Testis (tissue), 2 donors: ENCODE measurements at regions not wholly inside any gene's neighbourhood (a gene's known extent, or its start where the extent isn't known, plus 50 kb on each side); places are given as distances from the start of the nearest gene placed in this dataset.
"Not testable (repeated sequence)": the region's sequence is repeated elsewhere in the genome, so short reads cannot be mapped to it uniquely, and the experiment has no call there.

Source experiments
- DNase-seq: peaks from one replicate; pipeline ENCODE4 v3.0.0-alpha.2; 2019
- H3K27ac ChIP-seq, 2 donors: fragments of 200-600 bp; sonication (generic); one replicate each; pipeline ENCODE4 v1.5.1; 2019
- H3K27me3 ChIP-seq: fragments of 200-600 bp; sonication (generic); one replicate; pipeline ENCODE4 v1.5.1; 2019
- H3K36me3 ChIP-seq: fragments of 200-600 bp; sonication (generic); one replicate; pipeline ENCODE4 v1.5.1; 2017; ENCODE audit warnings: low read depth; ENCODE audit errors: missing control alignments
- H3K4me1 ChIP-seq: fragments of 200-600 bp; sonication (generic); one replicate; pipeline ENCODE4 v1.5.1; 2019
- H3K4me3 ChIP-seq, 2 donors: fragments of 200-600 bp; sonication (generic); one replicate each; pipeline ENCODE4 v1.5.1; 2017 to 2019
- H3K9me3 ChIP-seq: fragments of 200-600 bp; sonication (generic); one replicate; pipeline ENCODE4 v1.5.1; 2017
- CTCF ChIP-seq, 3 experiments: fragments of 450-650 bp in 2 of 3; fragments of 200-600 bp in 1 of 3; sonication (generic) in 1 of 3; IDR thresholded peaks; one replicate each; pipeline ENCODE4 v1.5.1; 2016 to 2019; ENCODE audit warnings: antibody characterized with exemption in 3 of 3, mild to moderate bottlenecking in 2 of 3, moderate library complexity in 1 of 3
- POLR2A ChIP-seq: fragments of 450-650 bp; IDR thresholded peaks from one replicate; pipeline ENCODE4 v1.6.1; 2017; ENCODE audit warnings: antibody characterized with exemption, mild to moderate bottlenecking, moderate library complexity
- WGBS, 2 donors: methylation state at CpG; one replicate each; pipeline ENCODE4 v1.1.5; 2018; 5-methylcytosine and 5-hydroxymethylcytosine counted together
- intact Hi-C: fragments of 100-400 bp; cut with DNase I; formaldehyde crosslinking; loops from one replicate; pipeline ENCODE4 v1.15.1; 2023; ENCODE audit warnings: low total_unique reads

- H3K9me3 ChIP-seq, result no peaks in the 10 kb centered on the region
- no peaks in the 10 kb centered on the region for H3K36me3 ChIP-seq
- DNase-seq, result no peak
- H3K27me3 ChIP-seq, result no peaks in the 10 kb centered on the region
- no peaks in the 10 kb centered on the region for H3K4me1 ChIP-seq
- no peak for TF ChIP-seq CTCF (IDR thresholded peaks at IDR 0.05)
- no peak for TF ChIP-seq POLR2A
- no peak overlapping the region for H3K4me3 ChIP-seq
- H3K27ac ChIP-seq, result no peak overlapping the region
- intact Hi-C loops, result no loop called here
Observed at GRCh38 chr6:121633309-121633708, 197.9 kb downstream of the GJA1 start.

- H3K4me1 ChIP-seq, H3K27me3 ChIP-seq, H3K36me3 ChIP-seq, H3K4me3 ChIP-seq, H3K9me3 ChIP-seq, DNase-seq, intact Hi-C loops, H3K27ac ChIP-seq: not testable (repeated sequence)
- 80 to 90% methylated on average over 2 of the region's 2 CpGs for WGBS, 2 donors
Observed at GRCh38 chr6:121634586-121634985, 199.1 kb downstream of the GJA1 start.

GRCh38 chr6:121635355-121635754, 199.9 kb downstream of the GJA1 start:
- Histone ChIP-seq H3K4me1 (no peaks in the 10 kb centered on the region), H3K4me3 (no peak overlapping the region), H3K9me3 (no peaks in the 10 kb centered on the region), H3K27me3 (no peaks in the 10 kb centered on the region), H3K36me3 (no peaks in the 10 kb centered on the region), H3K27ac (no peak overlapping the region)
- no peak for DNase-seq
- TF ChIP-seq CTCF (IDR thresholded peaks at IDR 0.05), result no peak
- TF ChIP-seq POLR2A, result no peak
- intact Hi-C loops, result no loop called here
- 83 to 95% methylated on average over 2 of the region's 2 CpGs for WGBS, 2 donors

GRCh38 chr6:121636217-121636616, 200.8 kb downstream of the GJA1 start:
- intact Hi-C loops, result not testable (repeated sequence)

GRCh38 chr6:121639021-121639420, 203.6 kb downstream of the GJA1 start:
- intact Hi-C loops, result no loop called here
- no peak for DNase-seq
- TF ChIP-seq CTCF (IDR thresholded peaks at IDR 0.05) (no peak), POLR2A (no peak)
- Histone ChIP-seq H3K4me3 (no peak overlapping the region), H3K27me3 (no peaks in the 10 kb centered on the region), H3K27ac (no peak overlapping the region), H3K36me3 (no peaks in the 10 kb centered on the region), H3K9me3 (no peaks in the 10 kb centered on the region), H3K4me1 (no peaks in the 10 kb centered on the region)
- 82 to 89% methylated on average over 2 of the region's 2 CpGs for WGBS, 2 donors

More at GRCh38 chr6:121636217-121636616, 200.8 kb downstream of the GJA1 start:
- H3K4me1 ChIP-seq, DNase-seq, H3K4me3 ChIP-seq, H3K27ac ChIP-seq, H3K36me3 ChIP-seq, H3K9me3 ChIP-seq, H3K27me3 ChIP-seq: not testable (repeated sequence)
- 68 to 78% methylated on average over 2 of the region's 2 CpGs for WGBS, 2 donors

- no peaks in the 10 kb centered on the region for H3K9me3 ChIP-seq
- WGBS, 2 donors, result 62 to 79% methylated on average over 3 of the region's 3 CpGs
- no peak for DNase-seq
- no peaks in the 10 kb centered on the region for H3K27me3 ChIP-seq
- TF ChIP-seq POLR2A (no peak), CTCF (IDR thresholded peaks at IDR 0.05) (no peak)
- H3K36me3 ChIP-seq, result no peaks in the 10 kb centered on the region
- H3K4me1 ChIP-seq, result no peaks in the 10 kb centered on the region
- no peak overlapping the region for H3K27ac ChIP-seq
- intact Hi-C loops, result no loop called here
- H3K4me3 ChIP-seq, result no peak overlapping the region
Observed at GRCh38 chr6:121641158-121641557, 205.7 kb downstream of the GJA1 start.
